Spleen (tissue), 11 donors: ENCODE measurements at regions not wholly inside any gene's neighbourhood (a gene's known extent, or its start where the extent isn't known, plus 50 kb on each side); places are given as distances from the start of the nearest gene placed in this dataset.

Source experiments
- DNase-seq: peaks from one replicate; pipeline ENCODE4 v3.0.0-alpha.2; 2020
- H3K27ac ChIP-seq, 8 donors: fragments of 200-600 bp; sonication (generic) in 7 of 8; 1 replicate in 4 of 8; 2 replicates in 4 of 8; pipeline versions ENCODE4 v1.5.0 to v1.8.0; 2016 to 2021; ENCODE audit warnings: inconsistent platforms in 4 of 8, mild to moderate bottlenecking in 4 of 8, moderate library complexity in 1 of 8
- H3K27me3 ChIP-seq, 7 donors: fragments of 200-600 bp; sonication (generic) in 6 of 7; replicated peaks in 1 of 7; 1 replicate in 4 of 7; 2 replicates in 3 of 7; pipeline versions ENCODE4 v1.5.0 to v1.8.0; 2016 to 2021; ENCODE audit warnings: inconsistent platforms in 3 of 7, mild to moderate bottlenecking in 1 of 7
- H3K36me3 ChIP-seq, 6 donors: fragments of 200-600 bp; sonication (generic) in 5 of 6; 1 replicate in 4 of 6; 2 replicates in 2 of 6; pipeline versions ENCODE4 v1.5.0 to v1.8.0; 2016 to 2021; ENCODE audit warnings: inconsistent platforms in 2 of 6
- H3K4me1 ChIP-seq, 6 donors: fragments of 200-600 bp; sonication (generic) in 5 of 6; 1 replicate in 3 of 6; 2 replicates in 3 of 6; pipeline versions ENCODE4 v1.5.0 to v1.8.0; 2016 to 2021; ENCODE audit warnings: inconsistent platforms in 3 of 6
- H3K4me3 ChIP-seq, 8 donors: fragments of 200-600 bp; sonication (generic) in 7 of 8; 1 replicate in 4 of 8; 2 replicates in 4 of 8; pipeline versions ENCODE4 v1.5.0 to v1.8.0; 2016 to 2021; ENCODE audit warnings: inconsistent platforms in 4 of 8, mild to moderate bottlenecking in 4 of 8, moderate library complexity in 2 of 8
- H3K9me3 ChIP-seq, 8 donors: fragments of 200-600 bp; sonication (generic) in 7 of 8; 1 replicate in 4 of 8; 2 replicates in 4 of 8; pipeline versions ENCODE4 v1.5.0 to v1.8.0; 2016 to 2021; ENCODE audit warnings: inconsistent platforms in 4 of 8
- CTCF ChIP-seq, 11 experiments: fragments of 200-600 bp in 7 of 11; fragments of 450-650 bp in 4 of 11; sonication (generic) in 4 of 11; IDR thresholded peaks in 8 of 11; conservative IDR thresholded peaks in 3 of 11; 1 replicate in 7 of 11; 2 replicates in 4 of 11; pipeline versions ENCODE4 v1.4.0 to v1.8.0; 2016 to 2021; ENCODE audit warnings: antibody characterized with exemption in 11 of 11, inconsistent platforms in 4 of 11, mild to moderate bottlenecking in 1 of 11
- POLR2A ChIP-seq, 3 donors: fragments of 450-650 bp; IDR thresholded peaks; one replicate each; pipeline ENCODE4 v1.5.1; 2017; ENCODE audit warnings: antibody characterized with exemption in 3 of 3, mild to moderate bottlenecking in 1 of 3
- POLR2AphosphoS5 ChIP-seq, 3 donors: sonication (generic); formaldehyde crosslinking; IDR thresholded peaks; one replicate each; pipeline ENCODE4 v1.5.1; 2017; ENCODE audit warnings: antibody characterized with exemption in 3 of 3
- WGBS, 5 donors: extraction: QIAGEN DNeasy Blood & Tissue Kit in 3 of 5; methylation state at CpG; one replicate each; pipeline versions ENCODE4 v1.1.5 to v1.1.7; 2013 to 2018; 5-methylcytosine and 5-hydroxymethylcytosine counted together
- intact Hi-C: fragments of 100-400 bp; cut with DNase I; formaldehyde crosslinking; loops from one replicate; pipeline ENCODE4 v1.15.0; 2023; ENCODE audit warnings: low total_unique reads
- donor health status: healthy with polysubstance abuse.
- donor health status: DM: no; HTN: no; CAD: no; lungs with moderate emphysema.
- donor health status: DM: no; HTN: no; CAD: no.
- donor health status: Bipolar disorder and iron deficiency.
- donor health status: healthy.
- donor health status: DM: no; HTN: no; CAD: no.
- donor health status: DM: yes; HTN: yes; CAD: no.

GRCh38 chr6:130507666-130508028 lies 141.8 kb downstream of the TMEM200A start:
- DNase-seq: no peak
- H3K27ac ChIP-seq: no peak overlapping the region
- TF ChIP-seq POLR2AphosphoS5 (IDR thresholded peaks at IDR 0.05) (no peak), CTCF (IDR thresholded peaks at IDR 0.05 in 8 of 11, conservative IDR thresholded peaks at IDR 0.05 in 3 of 11) (no peak), POLR2A (IDR thresholded peaks at IDR 0.05) (no peak)
- WGBS, 5 donors: 61 to 73% (median 65%) methylated on average over 4 of the region's 4 CpGs
- peaks cover 0 to 11% (median 4%) of the 10 kb centered on the region in 6 donors for H3K4me1 ChIP-seq
- no peaks in the 10 kb centered on the region for H3K36me3 ChIP-seq
- intact Hi-C loops: no loop called here
- no peaks in the 10 kb centered on the region for H3K27me3 ChIP-seq
- no peaks in the 10 kb centered on the region for H3K9me3 ChIP-seq
- H3K4me3 ChIP-seq: no peak overlapping the region

GRCh38 chr6:130513770-130514169 lies 148.0 kb downstream of the TMEM200A start:
- TF ChIP-seq POLR2AphosphoS5 (IDR thresholded peaks at IDR 0.05): peak in 1 of 3 donors; percentile 44
- no peak for TF ChIP-seq CTCF (IDR thresholded peaks at IDR 0.05 in 8 of 11, conservative IDR thresholded peaks at IDR 0.05 in 3 of 11)
- Histone ChIP-seq H3K27me3 (no peaks in the 10 kb centered on the region), H3K36me3 (no peaks in the 10 kb centered on the region), H3K4me1 (peaks cover 4 to 31% (median 13%) of the 10 kb centered on the region in 6 donors), H3K4me3 (no peak overlapping the region), H3K27ac (peak overlapping the region in 6 of 8 donors; percentile 4 to 54 (median 34)), H3K9me3 (peaks cover 0 to 6% (median 0%) of the 10 kb centered on the region in 8 donors)
- DNase-seq: no peak
- intact Hi-C loops: no loop called here
- 22 to 42% (median 26%) methylated on average over 3 of the region's 3 CpGs for WGBS, 5 donors

GRCh38 chr6:130514712-130515111 lies 148.9 kb downstream of the TMEM200A start:
- no peak overlapping the region for H3K4me3 ChIP-seq
- H3K27me3 ChIP-seq: no peaks in the 10 kb centered on the region
- intact Hi-C loops: no loop called here
- H3K4me1 ChIP-seq: peaks cover 4 to 31% (median 13%) of the 10 kb centered on the region in 6 donors
- no peak for DNase-seq
- H3K27ac ChIP-seq: peak overlapping the region in 2 of 8 donors; percentile 38 to 54
- TF ChIP-seq CTCF (IDR thresholded peaks at IDR 0.05 in 8 of 11, conservative IDR thresholded peaks at IDR 0.05 in 3 of 11) (no peak), POLR2A (IDR thresholded peaks at IDR 0.05) (no peak), POLR2AphosphoS5 (IDR thresholded peaks at IDR 0.05) (no peak)
- H3K9me3 ChIP-seq: peaks cover 0 to 6% (median 0%) of the 10 kb centered on the region in 8 donors
- no peaks in the 10 kb centered on the region for H3K36me3 ChIP-seq
- 63 to 82% (median 78%) methylated on average over 3 of the region's 3 CpGs for WGBS, 5 donors

- Histone ChIP-seq H3K9me3 (peaks cover 0 to 6% (median 0%) of the 10 kb centered on the region in 8 donors), H3K27me3 (no peaks in the 10 kb centered on the region), H3K4me3 (no peak overlapping the region), H3K27ac (peak overlapping the region in 1 of 8 donors; percentile 38), H3K36me3 (no peaks in the 10 kb centered on the region), H3K4me1 (peaks cover 4 to 31% (median 13%) of the 10 kb centered on the region in 6 donors)
- WGBS, 5 donors: 82 to 89% (median 86%) methylated on average over 4 of the region's 4 CpGs
- TF ChIP-seq POLR2AphosphoS5 (IDR thresholded peaks at IDR 0.05) (no peak), POLR2A (IDR thresholded peaks at IDR 0.05) (no peak), CTCF (IDR thresholded peaks at IDR 0.05 in 8 of 11, conservative IDR thresholded peaks at IDR 0.05 in 3 of 11) (no peak)
- intact Hi-C loops: no loop called here
- DNase-seq: no peak
These were observed 149.5 kb downstream of the TMEM200A start for GRCh38 chr6:130515306-130515705.
